22Rv1 (cell line): ENCODE measurements at regions not wholly inside any gene's neighbourhood (a gene's known extent, or its start where the extent isn't known, plus 50 kb on each side); places are given as distances from the start of the nearest gene placed in this dataset.

Source experiments
- CTCF ChIP-seq: fragments of 450-650 bp; IDR thresholded peaks from 2 replicates; pipeline ENCODE4 v1.5.1; 2017; ENCODE audit warnings: mild to moderate bottlenecking
- ZFX ChIP-seq: fragments of 450-650 bp; IDR thresholded peaks from 2 replicates; pipeline ENCODE4 v1.6.1; 2017; ENCODE audit warnings: antibody characterized with exemption, borderline replicate concordance

- TF ChIP-seq CTCF (no peak), ZFX (no peak)
These were observed 196.4 kb upstream of the MAGEB18 start for GRCh38 chrX:25941559-25942250.
